Activated T-helper 1 cell treated with anti-CD3 and anti-CD28 coated beads, Interleukin-12 subunit alpha, Interleukin-12 subunit beta, Interleukin-2, Interleukin-4 antibody, amounts not matched to agents 30 ng/mL and 10 ng/mL and 1 ng/mL, durations not matched to agents 14 hours and 24 hours and 36 hours (primary cell): ENCODE measurements at regions not wholly inside any gene's neighbourhood (a gene's known extent, or its start where the extent isn't known, plus 50 kb on each side); places are given as distances from the start of the nearest gene placed in this dataset.
"Not testable (repeated sequence)": the region's sequence is repeated elsewhere in the genome, so short reads cannot be mapped to it uniquely, and the experiment has no call there.

Source experiments
- DNase-seq: peaks from one replicate; pipeline ENCODE4 v3.0.0; 2021; ENCODE audit warnings: low spot score
- H3K27ac Mint-ChIP-seq: one replicate; pipeline ENCODE4 v1.8.0; 2021; ENCODE audit warnings: mild to moderate bottlenecking, mixed read lengths
- H3K27me3 Mint-ChIP-seq: one replicate; pipeline ENCODE4 v1.8.0; 2022; ENCODE audit warnings: mild to moderate bottlenecking, moderate library complexity, mixed read lengths; ENCODE audit not compliant: insufficient read depth
- H3K36me3 Mint-ChIP-seq: one replicate; pipeline ENCODE4 v1.8.0; 2021; ENCODE audit warnings: low read depth, mixed read lengths
- H3K4me1 Mint-ChIP-seq: one replicate; pipeline ENCODE4 v1.8.0; 2021; ENCODE audit warnings: low read depth, mixed read lengths
- H3K4me3 Mint-ChIP-seq: one replicate; pipeline ENCODE4 v1.8.0; 2021; ENCODE audit warnings: mild to moderate bottlenecking, moderate library complexity, mixed read lengths
- H3K9me3 Mint-ChIP-seq: one replicate; pipeline ENCODE4 v1.8.0; 2021; ENCODE audit warnings: mixed read lengths
- intact Hi-C: fragments of 100-400 bp; cut with micrococcal nuclease; formaldehyde crosslinking; loops from one replicate; pipeline ENCODE4 v1.15.1; 2024

GRCh38 chr9:78172610-78173009 lies 63.3 kb upstream of the CEP78 start:
- H3K27ac Mint-ChIP-seq, DNase-seq, H3K4me1 Mint-ChIP-seq, intact Hi-C loops, H3K4me3 Mint-ChIP-seq, H3K9me3 Mint-ChIP-seq, H3K36me3 Mint-ChIP-seq: not testable (repeated sequence)
- H3K27me3 Mint-ChIP-seq, result peaks cover 25% of the 10 kb centered on the region

- H3K27ac Mint-ChIP-seq, result no peak overlapping the region
- no peak overlapping the region for H3K4me3 Mint-ChIP-seq
- no peak for DNase-seq
- H3K27me3 Mint-ChIP-seq, result peaks cover 22% of the 10 kb centered on the region
- H3K4me1 Mint-ChIP-seq, result no peaks in the 10 kb centered on the region
- no peaks in the 10 kb centered on the region for H3K9me3 Mint-ChIP-seq
- intact Hi-C loops, result no loop called here
- no peaks in the 10 kb centered on the region for H3K36me3 Mint-ChIP-seq
These were observed 64.2 kb upstream of the CEP78 start for GRCh38 chr9:78171651-78172050.

DNA sequence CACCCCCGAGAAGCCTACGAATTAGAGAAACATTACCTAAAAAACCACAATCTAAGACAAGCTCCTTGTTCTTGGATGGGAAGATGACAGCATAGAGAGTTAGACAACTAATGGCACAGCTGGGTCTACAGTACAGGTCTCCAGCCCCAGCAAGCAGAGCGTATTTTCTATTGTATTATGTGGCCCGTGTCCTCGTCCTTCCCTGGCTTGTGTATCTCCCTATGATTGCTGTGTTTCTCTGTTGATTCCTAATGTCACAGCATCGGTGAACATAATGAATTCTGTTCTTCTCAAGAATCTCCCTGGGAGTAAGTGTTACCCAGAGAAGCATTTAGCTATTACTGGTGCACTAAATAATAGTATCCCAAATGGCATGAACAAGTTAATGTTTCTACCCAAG lies 66.8 kb upstream of the CEP78 start:
- Mint-ChIP-seq H3K4me1 (no peaks in the 10 kb centered on the region), H3K27me3 (peaks cover 13% of the 10 kb centered on the region), H3K27ac (no peak overlapping the region), H3K4me3 (no peak overlapping the region), H3K36me3 (no peaks in the 10 kb centered on the region), H3K9me3 (peaks cover 11% of the 10 kb centered on the region)
- DNase-seq, result no peak
- intact Hi-C loops, result no loop called here

GRCh38 chr9:78167356-78167755 lies 68.5 kb upstream of the CEP78 start:
- Mint-ChIP-seq H3K36me3 (peaks cover 3% of the 10 kb centered on the region), H3K4me3 (no peak overlapping the region), H3K9me3 (peaks cover 29% of the 10 kb centered on the region), H3K27me3 (peaks cover 13% of the 10 kb centered on the region), H3K4me1 (no peaks in the 10 kb centered on the region), H3K27ac (no peak overlapping the region)
- no peak for DNase-seq
- intact Hi-C loops, result no loop called here

DNA sequence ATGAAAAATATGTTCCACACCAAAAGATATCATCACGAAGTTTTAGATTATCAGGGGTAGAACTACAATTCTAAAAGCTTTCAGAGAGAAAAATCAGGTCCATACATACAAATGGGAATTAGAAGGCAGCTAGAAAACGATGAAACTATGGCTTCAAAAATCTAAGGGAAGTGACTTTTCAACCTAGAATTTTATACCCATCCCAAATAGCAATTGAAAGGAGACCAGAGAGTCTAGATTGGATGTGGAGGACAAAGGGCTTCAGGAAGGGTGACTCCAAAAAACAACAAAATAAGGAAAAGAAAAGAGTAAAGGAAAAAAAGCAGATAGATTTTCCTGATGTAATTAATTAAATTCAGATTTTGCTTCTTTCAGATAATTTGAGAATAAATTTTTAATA lies 72.0 kb upstream of the CEP78 start:
- intact Hi-C loops, result no loop called here
- peaks cover 12% of the 10 kb centered on the region for H3K27me3 Mint-ChIP-seq
- H3K36me3 Mint-ChIP-seq, result peaks cover 3% of the 10 kb centered on the region
- peaks cover 33% of the 10 kb centered on the region for H3K9me3 Mint-ChIP-seq
- H3K27ac Mint-ChIP-seq, result no peak overlapping the region
- no peaks in the 10 kb centered on the region for H3K4me1 Mint-ChIP-seq
- H3K4me3 Mint-ChIP-seq, result no peak overlapping the region
- DNase-seq, result no peak

DNA sequence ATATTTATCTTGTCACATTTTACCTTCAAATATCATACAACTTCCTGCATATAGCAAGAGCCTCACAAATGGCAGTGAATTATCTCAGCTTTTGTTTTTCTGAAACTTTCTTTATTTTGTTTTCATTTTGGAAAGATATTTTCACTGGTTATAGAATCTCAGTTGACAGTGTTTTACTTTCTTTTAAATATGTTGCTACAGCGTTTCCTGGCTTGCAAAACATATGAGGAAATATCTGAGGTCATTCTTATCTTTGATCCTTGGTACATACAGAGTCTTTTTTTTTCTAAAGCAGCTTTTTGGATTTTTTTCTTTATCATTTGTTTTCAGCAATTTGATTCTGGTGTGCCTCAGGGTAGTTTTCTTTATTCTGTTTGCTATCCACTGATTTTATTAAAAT lies 77.6 kb upstream of the CEP78 start:
- Mint-ChIP-seq H3K36me3 (peaks cover under 1% of the 10 kb centered on the region), H3K9me3 (peaks cover 14% of the 10 kb centered on the region), H3K27me3 (peaks cover 24% of the 10 kb centered on the region), H3K27ac (no peak overlapping the region), H3K4me3 (no peak overlapping the region), H3K4me1 (no peaks in the 10 kb centered on the region)
- intact Hi-C loops, result no loop called here
- DNase-seq, result no peak

DNA sequence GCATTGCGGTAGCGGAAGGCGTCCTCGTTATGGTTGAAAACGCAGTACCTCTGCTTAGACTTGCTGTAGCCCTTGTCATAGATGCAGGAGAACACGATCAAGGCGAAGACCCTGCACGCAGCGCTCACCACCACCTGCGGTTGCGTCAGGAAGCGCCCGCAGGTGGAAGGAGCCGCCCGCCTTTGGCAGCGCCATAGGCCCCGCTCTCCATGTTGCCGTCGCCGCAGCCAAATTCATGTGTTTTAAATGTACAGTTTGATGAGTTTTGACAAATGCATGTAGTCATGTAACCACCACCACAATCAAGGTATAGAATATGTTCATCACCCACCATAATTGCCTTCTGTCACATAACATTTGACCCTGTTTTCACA lies 84.9 kb upstream of the CEP78 start:
- Mint-ChIP-seq H3K27ac (no peak overlapping the region), H3K27me3 (no peaks in the 10 kb centered on the region), H3K9me3 (no peaks in the 10 kb centered on the region), H3K4me1 (no peaks in the 10 kb centered on the region), H3K36me3 (peaks cover 1% of the 10 kb centered on the region), H3K4me3 (no peak overlapping the region)
- DNase-seq, result no peak
- intact Hi-C loops, result no loop called here

DNA sequence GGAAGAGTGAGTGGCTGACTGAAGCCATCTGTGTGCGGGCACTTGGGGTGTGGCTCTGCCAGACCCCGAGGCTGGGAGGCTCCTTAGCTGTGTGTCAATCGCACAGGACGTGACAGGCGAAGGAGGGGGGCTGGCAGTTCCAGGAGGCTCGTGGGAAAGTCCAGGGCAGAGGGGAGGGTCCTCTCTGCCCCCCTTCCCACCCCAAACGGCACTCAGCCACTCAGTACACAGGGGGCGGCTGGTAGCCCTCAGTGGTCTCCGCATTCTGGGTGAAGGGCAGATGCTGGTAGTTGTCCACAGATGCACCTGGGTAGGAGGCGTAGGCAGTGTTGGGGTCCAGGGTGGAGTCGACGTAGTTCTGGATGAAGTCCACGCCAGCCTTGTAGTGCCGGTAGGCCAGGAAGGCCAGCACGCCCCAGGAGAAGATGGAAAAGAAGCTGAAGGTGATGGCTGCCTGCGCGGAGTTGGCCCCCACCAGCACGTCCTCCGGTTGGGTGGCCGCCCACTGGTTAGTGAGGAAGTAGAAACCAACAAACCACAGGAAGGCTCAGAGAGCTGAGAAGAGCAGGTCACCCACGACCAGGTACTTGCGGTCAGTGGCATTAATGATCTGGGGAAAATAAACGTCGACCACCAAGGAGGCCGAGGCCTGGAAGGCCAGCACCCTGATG lies 85.4 kb upstream of the CEP78 start:
- no peak for DNase-seq
- intact Hi-C loops, result no loop called here
- Mint-ChIP-seq H3K9me3 (no peaks in the 10 kb centered on the region), H3K4me1 (no peaks in the 10 kb centered on the region), H3K36me3 (peaks cover 1% of the 10 kb centered on the region), H3K4me3 (no peak overlapping the region), H3K27me3 (no peaks in the 10 kb centered on the region), H3K27ac (no peak overlapping the region)

DNA sequence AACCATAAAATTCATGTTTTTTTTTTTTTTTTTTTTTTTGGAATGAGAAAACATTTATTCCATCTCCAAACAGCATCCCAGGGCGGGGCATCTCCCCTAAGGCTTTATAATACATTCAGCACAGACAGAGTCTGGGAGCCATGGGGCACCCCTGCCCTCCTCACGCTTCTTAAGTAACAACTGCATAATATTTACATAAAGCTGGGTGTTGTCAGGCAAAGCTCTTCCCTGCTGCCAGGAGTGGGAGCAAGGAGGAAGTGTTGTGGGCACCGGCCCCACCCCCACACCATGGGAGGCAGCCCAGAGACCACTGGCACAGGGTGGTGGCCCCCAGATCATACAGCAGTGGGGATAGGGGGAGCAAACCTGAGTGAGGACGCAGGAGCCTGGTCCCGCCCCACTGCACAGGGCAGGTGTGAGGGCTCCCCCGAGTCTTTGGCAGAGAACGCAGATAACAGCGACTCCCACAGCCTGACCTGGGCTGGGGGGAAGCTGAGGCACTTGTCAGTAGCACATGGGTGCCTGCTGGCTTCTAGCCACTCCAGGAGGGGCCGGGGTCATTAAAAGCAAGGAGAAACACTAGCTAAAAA lies 86.1 kb upstream of the CEP78 start:
- H3K27me3 Mint-ChIP-seq, result no peaks in the 10 kb centered on the region
- no peak overlapping the region for H3K4me3 Mint-ChIP-seq
- H3K9me3 Mint-ChIP-seq, result no peaks in the 10 kb centered on the region
- peaks cover 1% of the 10 kb centered on the region for H3K36me3 Mint-ChIP-seq
- no peak overlapping the region for H3K27ac Mint-ChIP-seq
- intact Hi-C loops, result no loop called here
- H3K4me1 Mint-ChIP-seq, result no peaks in the 10 kb centered on the region
- DNase-seq, result no peak

- Mint-ChIP-seq H3K36me3 (peaks cover 1% of the 10 kb centered on the region), H3K4me1 (no peaks in the 10 kb centered on the region), H3K9me3 (peaks cover 16% of the 10 kb centered on the region), H3K27me3 (no peaks in the 10 kb centered on the region), H3K27ac (no peak overlapping the region), H3K4me3 (no peak overlapping the region)
- intact Hi-C loops, result no loop called here
- DNase-seq, result no peak
These were observed 89.6 kb upstream of the CEP78 start for GRCh38 chr9:78146241-78146640.

- Mint-ChIP-seq H3K27me3 (peaks cover 2% of the 10 kb centered on the region), H3K4me1 (no peaks in the 10 kb centered on the region), H3K9me3 (peaks cover 22% of the 10 kb centered on the region), H3K4me3 (no peak overlapping the region), H3K36me3 (peaks cover 3% of the 10 kb centered on the region), H3K27ac (no peak overlapping the region)
- no peak for DNase-seq
- intact Hi-C loops, result no loop called here
These were observed 91.1 kb upstream of the CEP78 start for GRCh38 chr9:78144663-78145377.

- Mint-ChIP-seq H3K27ac (no peak overlapping the region), H3K4me1 (no peaks in the 10 kb centered on the region), H3K4me3 (no peak overlapping the region), H3K27me3 (peaks cover 2% of the 10 kb centered on the region), H3K36me3 (peaks cover 5% of the 10 kb centered on the region), H3K9me3 (peaks cover 28% of the 10 kb centered on the region)
- no peak for DNase-seq
- intact Hi-C loops, result no loop called here
These were observed 91.9 kb upstream of the CEP78 start for GRCh38 chr9:78144008-78144381.

DNA sequence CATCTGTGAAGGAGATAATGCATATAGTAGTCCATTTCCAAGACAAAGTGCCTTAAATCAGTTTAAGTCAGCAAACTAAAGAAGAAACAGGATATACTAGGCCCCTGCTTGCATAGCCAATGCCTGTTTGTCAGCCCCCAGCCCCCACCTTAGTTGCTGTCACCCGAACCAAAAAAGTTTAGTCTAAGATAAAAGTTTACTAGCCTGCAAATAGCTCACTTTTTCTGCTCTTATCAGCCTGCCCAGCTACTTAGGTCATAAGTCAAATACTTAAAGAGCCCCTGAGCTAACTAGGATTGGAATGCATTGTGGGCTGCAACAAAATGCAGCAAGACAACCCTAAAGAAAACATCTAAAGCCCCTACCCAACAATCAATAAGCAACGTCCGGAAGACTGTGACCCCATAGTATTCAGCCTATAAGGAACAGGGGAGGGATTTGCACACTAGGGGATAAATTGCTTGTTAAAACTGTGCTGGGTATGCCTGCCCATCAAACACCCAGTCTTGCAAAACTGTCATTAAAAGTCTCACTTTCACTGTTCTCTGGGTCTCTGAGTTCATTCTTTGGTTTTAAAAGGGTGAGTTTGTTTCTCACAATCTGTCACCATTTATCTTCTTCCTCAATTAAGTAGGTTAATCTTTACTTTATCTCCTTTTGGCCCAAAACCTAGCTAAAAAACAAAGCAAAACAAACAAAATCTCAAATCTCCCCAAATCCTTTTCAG lies 92.4 kb upstream of the CEP78 start:
- no peak for DNase-seq

More for the DNA sequence above, 92.4 kb upstream of the CEP78 start:
- intact Hi-C loops, result no loop called here
- Mint-ChIP-seq H3K4me1 (no peaks in the 10 kb centered on the region), H3K4me3 (no peak overlapping the region), H3K27me3 (peaks cover 2% of the 10 kb centered on the region), H3K27ac (no peak overlapping the region), H3K36me3 (peaks cover 5% of the 10 kb centered on the region), H3K9me3 (peaks cover 28% of the 10 kb centered on the region)
